ENCODE measurements at regions not wholly inside any gene's neighbourhood (a gene's known extent, or its start where the extent isn't known, plus 50 kb on each side); places are given as distances from the start of the nearest gene placed in this dataset.

- no peak overlapping the region for H3K4me3 ChIP-seq (ENCODE audit: control extremely low read depth in 1 of 5, extremely low read depth in 1 of 5, insufficient read depth in 1 of 5, low read depth in 2 of 5, low read length in 4 of 5)
- Mint-ChIP-seq H3K9me3 (ENCODE audit: insufficient read depth) (no peaks in the 10 kb centered on the region), H3K4me3 (no peak overlapping the region), H3K4me1 (no peaks in the 10 kb centered on the region), H3K27me3 (no peaks in the 10 kb centered on the region), H3K27ac (no peak overlapping the region)
- H3K9me3 ChIP-seq (ENCODE audit: control extremely low read depth in 1 of 3, control insufficient read depth in 2 of 3, insufficient read depth in 1 of 3, low read length in 2 of 3): no peaks in the 10 kb centered on the region
- no peak for TF ChIP-seq CTCF (IDR thresholded peaks at IDR 0.05)
- no peak for TF ChIP-seq EZH2 (IDR thresholded peaks at IDR 0.05; ENCODE audit: borderline replicate concordance, insufficient read depth, low read depth, low read length, poor library complexity, severe bottlenecking)
- no peak overlapping the region for H3K4me2 ChIP-seq (replicated peaks; ENCODE audit: low read depth, low read length, poor library complexity, severe bottlenecking)
- 100% methylated on average over 1 of the region's 2 CpGs for WGBS (ENCODE audit: insufficient coverage)
- H3K4me1 ChIP-seq (ENCODE audit: control insufficient read depth in 2 of 2, insufficient read depth in 2 of 2, low read length in 2 of 2): no peaks in the 10 kb centered on the region
- CTCF ChIA-PET: no interaction called here
- intact Hi-C loops (cut with micrococcal nuclease): no loop called here
- no peaks in the 10 kb centered on the region for H3K36me3 ChIP-seq (replicated peaks in 1 of 2; ENCODE audit: control extremely low read depth in 1 of 2, control insufficient read depth in 1 of 2, extremely low read depth in 1 of 2, insufficient read depth in 2 of 2, low read length in 1 of 2)
- ATAC-seq (ENCODE audit: low read depth) (no peak), DNase-seq (no peak)
- no peak overlapping the region for H3K9ac ChIP-seq (ENCODE audit: low read length)
- POLR2A ChIA-PET: no interaction called here
- H2AFZ ChIP-seq (ENCODE audit: insufficient read depth, low read depth, low read length, poor library complexity, severe bottlenecking): no peak overlapping the region
- H3K79me2 ChIP-seq (ENCODE audit: control insufficient read depth, insufficient read depth, low read length): no peaks in the 10 kb centered on the region
- H4K20me1 ChIP-seq (ENCODE audit: control insufficient read depth, insufficient read depth, low read length, poor library complexity, severe bottlenecking): no peaks in the 10 kb centered on the region
- no peaks in the 10 kb centered on the region for H3K27me3 ChIP-seq (replicated peaks in 1 of 4; ENCODE audit: control extremely low read depth in 1 of 4, control insufficient read depth in 3 of 4, insufficient read depth in 4 of 4, low read length in 3 of 4)
- H3K27ac ChIP-seq (ENCODE audit: low read length in 2 of 2): no peak overlapping the region
Observed at GRCh38 chr4:111011458-111011857, 388.6 kb upstream of the PITX2 start.

- TF ChIP-seq EZH2 (IDR thresholded peaks at IDR 0.05; ENCODE audit: borderline replicate concordance, insufficient read depth, low read depth, low read length, poor library complexity, severe bottlenecking) (no peak), CTCF (IDR thresholded peaks at IDR 0.05) (no peak)
- Histone ChIP-seq H3K79me2 (ENCODE audit: control insufficient read depth, insufficient read depth, low read length) (no peaks in the 10 kb centered on the region), H2AFZ (ENCODE audit: insufficient read depth, low read depth, low read length, poor library complexity, severe bottlenecking) (no peak overlapping the region), H3K36me3 (replicated peaks in 1 of 2; ENCODE audit: control extremely low read depth in 1 of 2, control insufficient read depth in 1 of 2, extremely low read depth in 1 of 2, insufficient read depth in 2 of 2, low read length in 1 of 2) (no peaks in the 10 kb centered on the region), H3K9ac (ENCODE audit: low read length) (no peak overlapping the region), H3K27me3 (replicated peaks in 1 of 4; ENCODE audit: control extremely low read depth in 1 of 4, control insufficient read depth in 3 of 4, insufficient read depth in 4 of 4, low read length in 3 of 4) (no peaks in the 10 kb centered on the region), H3K4me1 (ENCODE audit: control insufficient read depth in 2 of 2, insufficient read depth in 2 of 2, low read length in 2 of 2) (no peaks in the 10 kb centered on the region), H3K4me3 (ENCODE audit: control extremely low read depth in 1 of 5, extremely low read depth in 1 of 5, insufficient read depth in 1 of 5, low read depth in 2 of 5, low read length in 4 of 5) (no peak overlapping the region), H3K4me2 (replicated peaks; ENCODE audit: low read depth, low read length, poor library complexity, severe bottlenecking) (no peak overlapping the region), H4K20me1 (ENCODE audit: control insufficient read depth, insufficient read depth, low read length, poor library complexity, severe bottlenecking) (no peaks in the 10 kb centered on the region), H3K27ac (ENCODE audit: low read length in 2 of 2) (no peak overlapping the region), H3K9me3 (ENCODE audit: control extremely low read depth in 1 of 3, control insufficient read depth in 2 of 3, insufficient read depth in 1 of 3, low read length in 2 of 3) (no peaks in the 10 kb centered on the region)
- ATAC-seq (ENCODE audit: low read depth) (no peak), DNase-seq (no peak)
- Mint-ChIP-seq H3K9me3 (ENCODE audit: insufficient read depth) (no peaks in the 10 kb centered on the region), H3K4me1 (no peaks in the 10 kb centered on the region), H3K27ac (no peak overlapping the region), H3K27me3 (no peaks in the 10 kb centered on the region), H3K4me3 (no peak overlapping the region)
- intact Hi-C loops (cut with micrococcal nuclease): no loop called here
- 89% methylated on average over 4 of the region's 7 CpGs for WGBS (ENCODE audit: insufficient coverage)
- POLR2A ChIA-PET: no interaction called here
- CTCF ChIA-PET: no interaction called here
Observed at GRCh38 chr4:111013846-111014245, 391.0 kb upstream of the PITX2 start.

All from B cell (primary cell).